Trophoblast cell (in vitro differentiated cells and primary cell): ENCODE measurements at regions not wholly inside any gene's neighbourhood (a gene's known extent, or its start where the extent isn't known, plus 50 kb on each side); places are given as distances from the start of the nearest gene placed in this dataset.

Experiments used
- DNase-seq, 2 donors: peaks; one replicate each; pipeline ENCODE4 v3.0.0-alpha.2; 2016
- H2AFZ ChIP-seq: 2 replicates; pipeline ENCODE4 v1.6.1; 2013; ENCODE audit warnings: low read length, moderate library complexity, mild to moderate bottlenecking; ENCODE audit not compliant: insufficient read depth, poor library complexity
- H2AK5ac ChIP-seq: 2 replicates; pipeline ENCODE4 v1.6.1; 2013; ENCODE audit warnings: mild to moderate bottlenecking, low read length
- H2BK120ac ChIP-seq: 2 replicates; pipeline ENCODE4 v1.6.1; 2013; ENCODE audit warnings: low read length, mild to moderate bottlenecking, moderate library complexity; ENCODE audit not compliant: insufficient read depth, poor library complexity
- H2BK12ac ChIP-seq: 2 replicates; pipeline ENCODE4 v1.6.1; 2013; ENCODE audit warnings: mild to moderate bottlenecking, low read length, moderate library complexity
- H2BK5ac ChIP-seq: 2 replicates; pipeline ENCODE4 v1.6.1; 2013; ENCODE audit warnings: low read length, low read depth, moderate library complexity, mild to moderate bottlenecking; ENCODE audit not compliant: poor library complexity
- H3K14ac ChIP-seq: 2 replicates; pipeline ENCODE4 v1.6.1; 2013; ENCODE audit warnings: mild to moderate bottlenecking, low read length
- H3K18ac ChIP-seq: 2 replicates; pipeline ENCODE4 v1.6.1; 2013; ENCODE audit warnings: mild to moderate bottlenecking, low read length
- H3K23ac ChIP-seq: 2 replicates; pipeline ENCODE4 v1.6.1; 2013; ENCODE audit warnings: low read length
- H3K27ac ChIP-seq: 2 replicates; pipeline ENCODE4 v1.5.1; 2013; ENCODE audit warnings: low read depth, mild to moderate bottlenecking, inconsistent platforms, low read length, moderate library complexity
- H3K27me3 ChIP-seq: 2 replicates; pipeline ENCODE4 v1.6.1; 2013; ENCODE audit warnings: inconsistent platforms, mild to moderate bottlenecking, low read length, moderate library complexity; ENCODE audit not compliant: insufficient read depth
- H3K36me3 ChIP-seq, 2 experiments: 1 replicate in 1 of 2; 2 replicates in 1 of 2; pipeline ENCODE4 v1.6.1; 2013; ENCODE audit warnings: low read length in 2 of 2, mild to moderate bottlenecking in 2 of 2, moderate library complexity in 1 of 2; ENCODE audit not compliant: insufficient read depth in 2 of 2, control insufficient read depth in 1 of 2
- H3K4ac ChIP-seq: 2 replicates; pipeline ENCODE4 v1.6.1; 2013; ENCODE audit warnings: low read depth, mild to moderate bottlenecking, low read length, moderate library complexity
- H3K4me1 ChIP-seq, 2 experiments: 1 replicate in 1 of 2; 2 replicates in 1 of 2; pipeline ENCODE4 v1.6.1; 2013; ENCODE audit warnings: low read length in 2 of 2, mild to moderate bottlenecking in 2 of 2, moderate library complexity in 1 of 2; ENCODE audit not compliant: insufficient read depth in 2 of 2, control insufficient read depth in 1 of 2
- H3K4me2 ChIP-seq: 2 replicates; pipeline ENCODE4 v1.6.1; 2013; ENCODE audit warnings: inconsistent platforms, mild to moderate bottlenecking, low read length, moderate library complexity
- H3K4me3 ChIP-seq: 2 replicates; pipeline ENCODE4 v1.5.1; 2013; ENCODE audit warnings: mild to moderate bottlenecking, low read depth, low read length, inconsistent platforms
- H3K79me1 ChIP-seq: one replicate; pipeline ENCODE4 v1.6.1; 2013; ENCODE audit warnings: low read length
- H3K79me2 ChIP-seq: 2 replicates; pipeline ENCODE4 v1.6.1; 2013; ENCODE audit warnings: low read length, mild to moderate bottlenecking; ENCODE audit not compliant: control insufficient read depth, insufficient read depth, poor library complexity
- H3K9ac ChIP-seq: 2 replicates; pipeline ENCODE4 v1.6.1; 2013; ENCODE audit warnings: mild to moderate bottlenecking, low read length
- H3K9me3 ChIP-seq: 2 replicates; pipeline ENCODE4 v1.6.1; 2013; ENCODE audit warnings: low read depth, mild to moderate bottlenecking, control low read depth, inconsistent platforms, low read length; ENCODE audit not compliant: insufficient read depth
- H4K12ac ChIP-seq: 2 replicates; pipeline ENCODE4 v1.6.1; 2013; ENCODE audit warnings: low read depth, mild to moderate bottlenecking, low read length, moderate library complexity
- H4K8ac ChIP-seq: 2 replicates; pipeline ENCODE4 v1.6.1; 2013; ENCODE audit warnings: low read depth, mild to moderate bottlenecking, low read length, moderate library complexity
- H4K91ac ChIP-seq: one replicate; pipeline ENCODE4 v1.6.1; 2013; ENCODE audit warnings: low read depth, mild to moderate bottlenecking, low read length, moderate library complexity
- WGBS: extraction: QIAGEN DNeasy Blood & Tissue Kit; methylation state at CpG from one replicate; pipeline ENCODE4 v1.1.7; 2013; ENCODE audit warnings: missing lambda C conversion rate; ENCODE audit not compliant: insufficient read length, insufficient coverage; ENCODE audit errors: extremely low coverage; 5-methylcytosine and 5-hydroxymethylcytosine counted together

DNA sequence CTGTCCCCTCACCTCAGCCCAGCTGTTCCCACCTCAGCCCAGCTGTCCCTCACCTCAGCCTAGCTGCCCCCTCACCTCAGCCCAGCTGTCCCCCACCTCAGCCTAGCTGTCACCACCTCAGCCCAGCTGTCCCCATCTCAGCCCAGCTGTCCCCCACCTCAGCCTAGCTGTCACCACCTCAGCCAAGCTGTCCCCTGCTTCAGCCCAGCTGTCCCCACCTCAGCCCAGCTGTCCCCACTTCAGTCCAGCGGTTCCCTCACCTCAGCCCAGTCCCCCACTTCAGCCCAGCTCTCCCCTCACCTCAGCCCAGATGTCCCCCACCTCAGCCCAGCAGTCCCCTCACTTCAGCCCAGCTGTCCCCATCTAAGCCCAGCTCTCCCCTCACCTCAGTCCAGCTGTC is 88.4 kb upstream of the CSF3R start:
- DNase-seq, result no peak
- Histone ChIP-seq H3K9ac (no peak overlapping the region), H2AFZ (no peak overlapping the region), H2BK120ac (no peak overlapping the region), H3K9me3 (peaks cover 3% of the 10 kb centered on the region), H3K14ac (no peak overlapping the region), H2BK12ac (no peak overlapping the region), H3K4me2 (no peak overlapping the region), H3K4me1 (no peaks in the 10 kb centered on the region), H2AK5ac (no peak overlapping the region), H4K91ac (no peak overlapping the region), H3K4ac (no peak overlapping the region), H3K79me2 (no peaks in the 10 kb centered on the region), H3K23ac (no peak overlapping the region), H2BK5ac (no peak overlapping the region), H3K27me3 (no peaks in the 10 kb centered on the region), H3K18ac (no peak overlapping the region), H3K79me1 (no peaks in the 10 kb centered on the region), H3K4me3 (no peak overlapping the region), H3K27ac (no peak overlapping the region), H3K36me3 (no peaks in the 10 kb centered on the region), H4K8ac (no peak overlapping the region), H4K12ac (no peak overlapping the region)
- WGBS, result no CpG with 5 or more reads among the region's 1 CpG

DNA sequence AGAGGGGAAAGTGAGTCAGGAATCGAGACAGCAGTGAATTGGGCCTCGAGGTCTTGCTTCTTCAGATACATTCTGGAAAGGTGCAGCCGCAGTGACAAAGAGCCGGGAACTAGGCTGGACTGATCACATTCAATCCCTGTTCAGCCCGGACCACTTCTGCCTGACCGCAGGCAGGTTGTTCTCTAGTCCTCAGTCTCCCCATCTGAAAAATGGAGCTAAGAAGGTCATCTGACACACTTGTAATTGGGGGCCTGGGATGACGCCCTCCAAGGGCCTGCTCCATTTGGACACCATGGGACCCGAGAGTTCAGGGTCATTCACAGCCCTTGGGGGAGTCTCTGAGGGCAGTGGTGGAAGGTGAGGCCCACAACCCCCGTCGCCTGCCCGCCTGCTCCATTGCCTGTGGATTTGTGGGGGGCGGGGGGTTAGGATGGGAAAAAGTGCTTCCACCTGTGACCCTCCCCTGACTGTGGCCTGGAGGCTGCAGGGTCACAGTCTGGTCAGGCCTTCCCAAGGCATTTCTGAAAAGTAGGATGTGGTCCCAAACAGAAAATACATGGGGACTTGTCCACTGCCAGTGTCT is 87.9 kb upstream of the CSF3R start:
- peaks cover 3% of the 10 kb centered on the region for H3K9me3 ChIP-seq
- H3K23ac ChIP-seq, result no peak overlapping the region
- no peak overlapping the region for H2BK120ac ChIP-seq
- no peak overlapping the region for H3K4me2 ChIP-seq
- H2AK5ac ChIP-seq, result no peak overlapping the region
- H2BK5ac ChIP-seq, result no peak overlapping the region
- no peaks in the 10 kb centered on the region for H3K79me1 ChIP-seq
- no peaks in the 10 kb centered on the region for H3K79me2 ChIP-seq
- no peak overlapping the region for H3K27ac ChIP-seq
- no peak overlapping the region for H3K18ac ChIP-seq
- no peaks in the 10 kb centered on the region for H3K27me3 ChIP-seq
- H2BK12ac ChIP-seq, result no peak overlapping the region
- H3K14ac ChIP-seq, result no peak overlapping the region
- H4K12ac ChIP-seq, result no peak overlapping the region
- H3K36me3 ChIP-seq, result no peaks in the 10 kb centered on the region
- WGBS, result no CpG with 5 or more reads among the region's 12 CpGs
- H3K4ac ChIP-seq, result no peak overlapping the region
- H4K91ac ChIP-seq, result no peak overlapping the region
- no peak overlapping the region for H4K8ac ChIP-seq
- DNase-seq, result no peak
- no peak overlapping the region for H2AFZ ChIP-seq
- no peaks in the 10 kb centered on the region for H3K4me1 ChIP-seq
- H3K9ac ChIP-seq, result peak overlapping the region; percentile 35
- H3K4me3 ChIP-seq, result no peak overlapping the region

DNA sequence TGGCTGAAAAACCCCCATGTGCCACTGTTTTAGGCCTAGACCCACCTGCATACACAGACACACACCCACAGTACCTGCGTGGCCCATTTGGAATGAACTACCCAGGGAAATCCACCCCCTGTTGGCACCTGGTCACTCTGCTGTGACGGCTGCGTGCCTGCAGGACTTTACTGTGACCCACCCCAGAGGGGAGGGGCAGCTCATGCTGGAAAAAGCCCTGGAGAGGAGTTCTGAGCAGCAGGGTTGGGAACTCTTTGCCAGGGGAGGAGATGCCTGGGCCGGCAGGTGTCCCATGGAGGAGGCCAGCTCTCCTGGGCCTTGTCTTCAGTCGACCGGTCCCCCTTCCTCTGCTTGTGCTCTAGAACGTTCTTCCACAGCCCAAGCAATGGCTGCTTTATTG is 87.3 kb upstream of the CSF3R start:
- Histone ChIP-seq H3K18ac (no peak overlapping the region), H3K36me3 (no peaks in the 10 kb centered on the region), H3K27ac (no peak overlapping the region), H2BK12ac (no peak overlapping the region), H3K79me2 (no peaks in the 10 kb centered on the region), H4K12ac (no peak overlapping the region), H3K9me3 (peaks cover 3% of the 10 kb centered on the region), H3K4me1 (no peaks in the 10 kb centered on the region), H2BK5ac (no peak overlapping the region), H3K79me1 (no peaks in the 10 kb centered on the region), H2AFZ (no peak overlapping the region), H4K8ac (no peak overlapping the region), H3K4ac (no peak overlapping the region), H3K14ac (no peak overlapping the region), H2AK5ac (no peak overlapping the region), H4K91ac (no peak overlapping the region), H3K4me3 (no peak overlapping the region), H2BK120ac (no peak overlapping the region), H3K9ac (no peak overlapping the region), H3K4me2 (no peak overlapping the region), H3K23ac (no peak overlapping the region), H3K27me3 (no peaks in the 10 kb centered on the region)
- WGBS, result no CpG with 5 or more reads among the region's 7 CpGs
- no peak for DNase-seq

DNA sequence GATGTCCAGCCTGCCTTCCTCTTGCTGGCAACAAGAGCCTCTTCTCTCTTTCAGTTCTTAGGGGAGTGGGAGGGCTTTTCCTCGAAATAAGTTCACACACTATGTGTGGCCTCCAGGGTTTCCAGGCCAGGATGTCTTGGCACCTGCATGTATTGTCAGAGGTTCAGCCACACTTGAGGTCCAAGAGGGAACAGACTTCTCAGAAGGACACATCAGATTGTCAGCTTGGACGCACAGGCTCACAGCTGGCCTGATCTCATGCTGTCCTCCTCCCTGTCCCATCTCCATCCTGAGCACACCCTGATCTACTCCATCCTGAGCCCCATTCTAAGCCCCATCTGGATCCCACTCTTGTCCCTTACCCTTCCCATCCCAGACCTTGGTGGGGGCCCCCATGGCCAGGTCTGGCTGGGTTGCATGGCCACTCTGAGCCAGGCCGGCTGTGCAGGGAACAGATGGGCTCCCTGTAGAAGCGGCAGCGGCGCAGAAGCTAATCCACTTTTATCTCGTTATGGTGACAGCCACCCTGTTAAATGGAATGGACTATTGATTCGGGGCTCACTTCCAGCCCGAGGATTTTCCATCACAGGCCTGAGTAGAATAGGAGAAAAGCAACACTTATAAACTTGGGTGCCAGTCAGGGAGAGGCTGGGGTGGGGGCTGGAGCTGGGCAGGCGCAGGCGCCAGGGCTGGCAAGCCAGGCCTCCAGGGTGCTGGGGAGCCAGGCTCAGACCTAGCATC is 85.1 kb upstream of the CSF3R start:
- Histone ChIP-seq H2BK12ac (no peak overlapping the region), H3K4me1 (no peaks in the 10 kb centered on the region), H3K4ac (no peak overlapping the region), H2AK5ac (no peak overlapping the region), H3K14ac (no peak overlapping the region), H3K79me2 (no peaks in the 10 kb centered on the region), H3K4me2 (no peak overlapping the region), H2BK120ac (no peak overlapping the region), H2AFZ (no peak overlapping the region), H3K9me3 (peaks cover 3% of the 10 kb centered on the region), H3K36me3 (no peaks in the 10 kb centered on the region), H4K12ac (no peak overlapping the region), H3K18ac (no peak overlapping the region), H3K9ac (no peak overlapping the region), H3K27me3 (no peaks in the 10 kb centered on the region), H3K23ac (no peak overlapping the region), H3K27ac (no peak overlapping the region), H3K79me1 (no peaks in the 10 kb centered on the region), H2BK5ac (no peak overlapping the region), H3K4me3 (no peak overlapping the region), H4K8ac (no peak overlapping the region), H4K91ac (no peak overlapping the region)
- no peak for DNase-seq
- WGBS, result no CpG with 5 or more reads among the region's 11 CpGs
